ENCODE measurements at regions not wholly inside any gene's neighbourhood (a gene's known extent, or its start where the extent isn't known, plus 50 kb on each side); places are given as distances from the start of the nearest gene placed in this dataset.

GRCh38 chr12:19026614-19027488 is 102.7 kb upstream of the PLEKHA5 start:
- CTCF ChIA-PET (ENCODE audit: low intra/inter-chr PET ratio): no interaction called here
- intact Hi-C loops (cut with micrococcal nuclease): no loop called here
- in situ Hi-C loops (cut with MboI): no loop called here
- Histone ChIP-seq H3K9ac (ENCODE audit: insufficient read depth in 1 of 2, low read depth in 2 of 2, low read length in 2 of 2) (no peak overlapping the region), H3K9me3 (replicated peaks; ENCODE audit: control insufficient read depth, insufficient read depth, low read depth, low read length) (no peaks in the 10 kb centered on the region), H3K4me1 (replicated peaks in 1 of 2; ENCODE audit: control insufficient read depth in 2 of 2, insufficient read depth in 2 of 2, low read length in 2 of 2) (no peaks in the 10 kb centered on the region), H3K79me2 (ENCODE audit: control insufficient read depth, insufficient read depth, low read length) (no peaks in the 10 kb centered on the region), H3K9me1 (ENCODE audit: control insufficient read depth, insufficient read depth, low read length) (no peaks in the 10 kb centered on the region), H3K36me3 (ENCODE audit: control insufficient read depth, insufficient read depth, low read length) (no peaks in the 10 kb centered on the region), H3K4me3 (no peak overlapping the region), H3K27ac (ENCODE audit: extremely low read depth, low read depth, low read length) (no peak overlapping the region), H2AFZ (ENCODE audit: low read depth, low read length) (no peak overlapping the region), H4K20me1 (replicated peaks; ENCODE audit: control insufficient read depth, insufficient read depth, low read length) (no peaks in the 10 kb centered on the region), H3K4me2 (ENCODE audit: insufficient read depth, low read length) (no peak overlapping the region), H3K27me3 (ENCODE audit: control insufficient read depth in 2 of 2, insufficient read depth in 2 of 2, low read length in 2 of 2) (no peaks in the 10 kb centered on the region)
- TF ChIP-seq SIN3A (IDR thresholded peaks at IDR 0.05; ENCODE audit: borderline replicate concordance in 2 of 2, control insufficient read depth in 1 of 2, low read depth in 2 of 2, low read length in 2 of 2) (no peak), SLC30A9 (CRISPR knock-in tag; IDR thresholded peaks at IDR 0.05) (no peak), PPARD (CRISPR knock-in tag; IDR thresholded peaks at IDR 0.05) (no peak)
- TF ChIP-seq, protein P1, sequence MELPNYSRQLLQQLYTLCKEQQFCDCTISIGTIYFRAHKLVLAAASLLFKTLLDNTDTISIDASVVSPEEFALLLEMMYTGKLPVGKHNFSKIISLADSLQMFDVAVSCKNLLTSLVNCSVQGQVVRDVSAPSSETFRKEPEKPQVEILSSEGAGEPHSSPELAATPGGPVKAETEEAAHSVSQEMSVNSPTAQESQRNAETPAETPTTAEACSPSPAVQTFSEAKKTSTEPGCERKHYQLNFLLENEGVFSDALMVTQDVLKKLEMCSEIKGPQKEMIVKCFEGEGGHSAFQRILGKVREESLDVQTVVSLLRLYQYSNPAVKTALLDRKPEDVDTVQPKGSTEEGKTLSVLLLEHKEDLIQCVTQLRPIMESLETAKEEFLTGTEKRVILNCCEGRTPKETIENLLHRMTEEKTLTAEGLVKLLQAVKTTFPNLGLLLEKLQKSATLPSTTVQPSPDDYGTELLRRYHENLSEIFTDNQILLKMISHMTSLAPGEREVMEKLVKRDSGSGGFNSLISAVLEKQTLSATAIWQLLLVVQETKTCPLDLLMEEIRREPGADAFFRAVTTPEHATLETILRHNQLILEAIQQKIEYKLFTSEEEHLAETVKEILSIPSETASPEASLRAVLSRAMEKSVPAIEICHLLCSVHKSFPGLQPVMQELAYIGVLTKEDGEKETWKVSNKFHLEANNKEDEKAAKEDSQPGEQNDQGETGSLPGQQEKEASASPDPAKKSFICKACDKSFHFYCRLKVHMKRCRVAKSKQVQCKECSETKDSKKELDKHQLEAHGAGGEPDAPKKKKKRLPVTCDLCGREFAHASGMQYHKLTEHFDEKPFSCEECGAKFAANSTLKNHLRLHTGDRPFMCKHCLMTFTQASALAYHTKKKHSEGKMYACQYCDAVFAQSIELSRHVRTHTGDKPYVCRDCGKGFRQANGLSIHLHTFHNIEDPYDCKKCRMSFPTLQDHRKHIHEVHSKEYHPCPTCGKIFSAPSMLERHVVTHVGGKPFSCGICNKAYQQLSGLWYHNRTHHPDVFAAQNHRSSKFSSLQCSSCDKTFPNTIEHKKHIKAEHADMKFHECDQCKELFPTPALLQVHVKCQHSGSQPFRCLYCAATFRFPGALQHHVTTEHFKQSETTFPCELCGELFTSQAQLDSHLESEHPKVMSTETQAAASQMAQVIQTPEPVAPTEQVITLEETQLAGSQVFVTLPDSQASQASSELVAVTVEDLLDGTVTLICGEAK (IDR thresholded peaks at IDR 0.05): no peak
- TF ChIP-seq, protein P1 (CRISPR knock-in tag; IDR thresholded peaks at IDR 0.05): no peak
- no peak for ATAC-seq
- no peak for FAIRE-seq
- DNase-seq (ENCODE audit: extremely low read depth in 1 of 4, low spot score in 3 of 4): no peak
- WGBS (ENCODE audit: insufficient coverage, low coverage, missing lambda C conversion rate): 18% methylated on average over 7 of the region's 7 CpGs
- POLR2A ChIA-PET: no interaction called here
- no TSS peak for BruUV-seq (replicated peaks)

All from K562 (cell line).